ENCODE measurements at regions not wholly inside any gene's neighbourhood (a gene's known extent, or its start where the extent isn't known, plus 50 kb on each side); places are given as distances from the start of the nearest gene placed in this dataset.

DNA sequence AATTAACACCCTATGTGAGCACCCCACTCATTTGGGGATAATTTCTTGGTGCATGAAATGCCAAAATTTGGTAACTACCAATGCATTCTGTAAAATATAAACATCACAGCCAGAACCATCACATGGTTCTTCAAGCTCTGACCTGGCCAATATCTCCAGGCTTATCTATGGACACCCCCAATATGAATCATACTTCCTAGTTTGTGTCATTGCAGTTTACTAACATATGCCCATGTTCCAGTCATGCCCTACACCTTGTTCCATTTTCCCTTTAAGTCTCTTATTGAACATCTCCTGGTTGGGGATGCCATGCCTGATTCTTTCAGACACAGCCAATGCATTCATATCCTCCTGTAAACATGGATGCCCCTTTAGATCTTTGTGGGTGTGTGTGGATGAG lies 572.8 kb upstream of the BTBD3 start:
- no peak overlapping the region for H3K4me2 ChIP-seq
- no peaks in the 10 kb centered on the region for H3F3A ChIP-seq (replicated peaks; ENCODE audit: low read depth)
- Mint-ChIP-seq H3K4me1 (no peaks in the 10 kb centered on the region), H3K9me3 (peaks cover 4% of the 10 kb centered on the region; the same call in 2 of the 3 replicates), H3K27me3 (ENCODE audit: insufficient read depth, low read depth, poor library complexity) (peaks cover 2% of the 10 kb centered on the region), H3K4me3 (no peak overlapping the region), H3K27ac (no peak overlapping the region), H3K36me3 (ENCODE audit: low read depth) (peaks cover 4% of the 10 kb centered on the region; the same call in 1 of the 3 replicates)
- no peaks in the 10 kb centered on the region for H3K27me3 ChIP-seq (ENCODE audit: insufficient read depth)
- no peaks in the 10 kb centered on the region for H3K79me2 ChIP-seq (replicated peaks; ENCODE audit: insufficient read depth)
- TF ChIP-seq EZH2phosphoT487 (IDR thresholded peaks at IDR 0.05; ENCODE audit: unreplicated experiment) (no peak), POLR2AphosphoS5 (IDR thresholded peaks at IDR 0.05; ENCODE audit: low read depth) (no peak)
- TF ChIP-seq, protein P1, sequence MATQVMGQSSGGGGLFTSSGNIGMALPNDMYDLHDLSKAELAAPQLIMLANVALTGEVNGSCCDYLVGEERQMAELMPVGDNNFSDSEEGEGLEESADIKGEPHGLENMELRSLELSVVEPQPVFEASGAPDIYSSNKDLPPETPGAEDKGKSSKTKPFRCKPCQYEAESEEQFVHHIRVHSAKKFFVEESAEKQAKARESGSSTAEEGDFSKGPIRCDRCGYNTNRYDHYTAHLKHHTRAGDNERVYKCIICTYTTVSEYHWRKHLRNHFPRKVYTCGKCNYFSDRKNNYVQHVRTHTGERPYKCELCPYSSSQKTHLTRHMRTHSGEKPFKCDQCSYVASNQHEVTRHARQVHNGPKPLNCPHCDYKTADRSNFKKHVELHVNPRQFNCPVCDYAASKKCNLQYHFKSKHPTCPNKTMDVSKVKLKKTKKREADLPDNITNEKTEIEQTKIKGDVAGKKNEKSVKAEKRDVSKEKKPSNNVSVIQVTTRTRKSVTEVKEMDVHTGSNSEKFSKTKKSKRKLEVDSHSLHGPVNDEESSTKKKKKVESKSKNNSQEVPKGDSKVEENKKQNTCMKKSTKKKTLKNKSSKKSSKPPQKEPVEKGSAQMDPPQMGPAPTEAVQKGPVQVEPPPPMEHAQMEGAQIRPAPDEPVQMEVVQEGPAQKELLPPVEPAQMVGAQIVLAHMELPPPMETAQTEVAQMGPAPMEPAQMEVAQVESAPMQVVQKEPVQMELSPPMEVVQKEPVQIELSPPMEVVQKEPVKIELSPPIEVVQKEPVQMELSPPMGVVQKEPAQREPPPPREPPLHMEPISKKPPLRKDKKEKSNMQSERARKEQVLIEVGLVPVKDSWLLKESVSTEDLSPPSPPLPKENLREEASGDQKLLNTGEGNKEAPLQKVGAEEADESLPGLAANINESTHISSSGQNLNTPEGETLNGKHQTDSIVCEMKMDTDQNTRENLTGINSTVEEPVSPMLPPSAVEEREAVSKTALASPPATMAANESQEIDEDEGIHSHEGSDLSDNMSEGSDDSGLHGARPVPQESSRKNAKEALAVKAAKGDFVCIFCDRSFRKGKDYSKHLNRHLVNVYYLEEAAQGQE (IDR thresholded peaks at IDR 0.05; ENCODE audit: unreplicated experiment): no peak
- TF ChIP-seq, protein P2, sequence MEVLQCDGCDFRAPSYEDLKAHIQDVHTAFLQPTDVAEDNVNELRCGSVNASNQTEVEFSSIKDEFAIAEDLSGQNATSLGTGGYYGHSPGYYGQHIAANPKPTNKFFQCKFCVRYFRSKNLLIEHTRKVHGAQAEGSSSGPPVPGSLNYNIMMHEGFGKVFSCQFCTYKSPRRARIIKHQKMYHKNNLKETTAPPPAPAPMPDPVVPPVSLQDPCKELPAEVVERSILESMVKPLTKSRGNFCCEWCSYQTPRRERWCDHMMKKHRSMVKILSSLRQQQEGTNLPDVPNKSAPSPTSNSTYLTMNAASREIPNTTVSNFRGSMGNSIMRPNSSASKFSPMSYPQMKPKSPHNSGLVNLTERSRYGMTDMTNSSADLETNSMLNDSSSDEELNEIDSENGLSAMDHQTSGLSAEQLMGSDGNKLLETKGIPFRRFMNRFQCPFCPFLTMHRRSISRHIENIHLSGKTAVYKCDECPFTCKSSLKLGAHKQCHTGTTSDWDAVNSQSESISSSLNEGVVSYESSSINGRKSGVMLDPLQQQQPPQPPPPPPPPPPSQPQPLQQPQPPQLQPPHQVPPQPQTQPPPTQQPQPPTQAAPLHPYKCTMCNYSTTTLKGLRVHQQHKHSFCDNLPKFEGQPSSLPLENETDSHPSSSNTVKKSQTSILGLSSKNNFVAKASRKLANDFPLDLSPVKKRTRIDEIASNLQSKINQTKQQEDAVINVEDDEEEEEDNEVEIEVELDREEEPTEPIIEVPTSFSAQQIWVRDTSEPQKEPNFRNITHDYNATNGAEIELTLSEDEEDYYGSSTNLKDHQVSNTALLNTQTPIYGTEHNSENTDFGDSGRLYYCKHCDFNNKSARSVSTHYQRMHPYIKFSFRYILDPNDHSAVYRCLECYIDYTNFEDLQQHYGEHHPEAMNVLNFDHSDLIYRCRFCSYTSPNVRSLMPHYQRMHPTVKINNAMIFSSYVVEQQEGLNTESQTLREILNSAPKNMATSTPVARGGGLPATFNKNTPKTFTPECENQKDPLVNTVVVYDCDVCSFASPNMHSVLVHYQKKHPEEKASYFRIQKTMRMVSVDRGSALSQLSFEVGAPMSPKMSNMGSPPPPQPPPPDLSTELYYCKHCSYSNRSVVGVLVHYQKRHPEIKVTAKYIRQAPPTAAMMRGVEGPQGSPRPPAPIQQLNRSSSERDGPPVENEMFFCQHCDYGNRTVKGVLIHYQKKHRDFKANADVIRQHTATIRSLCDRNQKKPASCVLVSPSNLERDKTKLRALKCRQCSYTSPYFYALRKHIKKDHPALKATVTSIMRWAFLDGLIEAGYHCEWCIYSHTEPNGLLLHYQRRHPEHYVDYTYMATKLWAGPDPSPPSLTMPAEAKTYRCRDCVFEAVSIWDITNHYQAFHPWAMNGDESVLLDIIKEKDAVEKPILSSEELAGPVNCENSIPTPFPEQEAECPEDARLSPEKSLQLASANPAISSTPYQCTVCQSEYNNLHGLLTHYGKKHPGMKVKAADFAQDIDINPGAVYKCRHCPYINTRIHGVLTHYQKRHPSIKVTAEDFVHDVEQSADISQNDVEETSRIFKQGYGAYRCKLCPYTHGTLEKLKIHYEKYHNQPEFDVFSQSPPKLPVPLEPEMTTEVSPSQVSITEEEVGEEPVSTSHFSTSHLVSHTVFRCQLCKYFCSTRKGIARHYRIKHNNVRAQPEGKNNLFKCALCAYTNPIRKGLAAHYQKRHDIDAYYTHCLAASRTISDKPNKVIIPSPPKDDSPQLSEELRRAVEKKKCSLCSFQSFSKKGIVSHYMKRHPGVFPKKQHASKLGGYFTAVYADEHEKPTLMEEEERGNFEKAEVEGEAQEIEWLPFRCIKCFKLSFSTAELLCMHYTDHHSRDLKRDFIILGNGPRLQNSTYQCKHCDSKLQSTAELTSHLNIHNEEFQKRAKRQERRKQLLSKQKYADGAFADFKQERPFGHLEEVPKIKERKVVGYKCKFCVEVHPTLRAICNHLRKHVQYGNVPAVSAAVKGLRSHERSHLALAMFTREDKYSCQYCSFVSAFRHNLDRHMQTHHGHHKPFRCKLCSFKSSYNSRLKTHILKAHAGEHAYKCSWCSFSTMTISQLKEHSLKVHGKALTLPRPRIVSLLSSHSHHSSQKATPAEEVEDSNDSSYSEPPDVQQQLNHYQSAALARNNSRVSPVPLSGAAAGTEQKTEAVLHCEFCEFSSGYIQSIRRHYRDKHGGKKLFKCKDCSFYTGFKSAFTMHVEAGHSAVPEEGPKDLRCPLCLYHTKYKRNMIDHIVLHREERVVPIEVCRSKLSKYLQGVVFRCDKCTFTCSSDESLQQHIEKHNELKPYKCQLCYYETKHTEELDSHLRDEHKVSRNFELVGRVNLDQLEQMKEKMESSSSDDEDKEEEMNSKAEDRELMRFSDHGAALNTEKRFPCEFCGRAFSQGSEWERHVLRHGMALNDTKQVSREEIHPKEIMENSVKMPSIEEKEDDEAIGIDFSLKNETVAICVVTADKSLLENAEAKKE (CRISPR knock-in tag; IDR thresholded peaks at IDR 0.05): no peak
- H2AFZ ChIP-seq: no peak overlapping the region
- DNase-seq (ENCODE audit: low spot score) (no peak), ATAC-seq (no peak)
- H3K4me1 ChIP-seq (ENCODE audit: insufficient read depth): no peaks in the 10 kb centered on the region
- H3K4me3 ChIP-seq: no peak overlapping the region
- no peak overlapping the region for H3K27ac ChIP-seq (ENCODE audit: low read depth)
- H3K36me3 ChIP-seq (ENCODE audit: insufficient read depth): no peaks in the 10 kb centered on the region
- no peaks in the 10 kb centered on the region for H4K20me1 ChIP-seq (replicated peaks; ENCODE audit: insufficient read depth)
- peaks cover 13% of the 10 kb centered on the region; the same call in 1 of the 2 replicates for H3K9me2 ChIP-seq (ENCODE audit: insufficient read depth)

Measured in GM23338 (cell line).